ENCODE measurements at regions not wholly inside any gene's neighbourhood (a gene's known extent, or its start where the extent isn't known, plus 50 kb on each side); places are given as distances from the start of the nearest gene placed in this dataset.
A peak's percentile ranks its signal among the peaks of the same experiment; 100 is the strongest.

DNA sequence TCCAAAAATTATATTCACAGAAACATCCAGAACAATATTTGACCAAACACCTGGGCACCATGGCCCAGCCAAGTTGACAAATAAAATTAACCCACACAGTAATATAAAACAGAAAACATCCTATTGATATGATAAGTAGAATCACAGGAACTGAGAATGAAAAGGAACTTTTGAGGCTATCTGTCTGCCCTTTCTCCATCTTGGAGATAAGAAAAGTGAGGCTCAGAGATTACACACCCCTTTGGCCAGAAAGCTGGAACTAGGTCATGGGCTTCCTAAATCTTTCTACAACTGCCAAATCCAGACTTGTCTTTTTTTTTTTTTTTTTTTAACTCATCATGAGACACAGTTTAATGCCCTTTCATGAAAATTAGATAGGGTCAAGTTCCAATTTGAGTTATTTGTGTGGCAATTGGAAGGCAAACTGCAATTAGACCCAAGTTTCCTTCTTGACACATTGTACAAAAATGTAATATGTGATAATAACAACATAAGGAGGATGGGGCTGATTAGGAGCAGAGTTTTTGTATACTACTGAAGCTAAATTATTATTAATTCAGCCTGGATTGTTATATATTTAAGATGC is 137.2 kb downstream of the RPL22L1 start:
- DNase-seq (ENCODE audit: low read depth), result no peak

DNA sequence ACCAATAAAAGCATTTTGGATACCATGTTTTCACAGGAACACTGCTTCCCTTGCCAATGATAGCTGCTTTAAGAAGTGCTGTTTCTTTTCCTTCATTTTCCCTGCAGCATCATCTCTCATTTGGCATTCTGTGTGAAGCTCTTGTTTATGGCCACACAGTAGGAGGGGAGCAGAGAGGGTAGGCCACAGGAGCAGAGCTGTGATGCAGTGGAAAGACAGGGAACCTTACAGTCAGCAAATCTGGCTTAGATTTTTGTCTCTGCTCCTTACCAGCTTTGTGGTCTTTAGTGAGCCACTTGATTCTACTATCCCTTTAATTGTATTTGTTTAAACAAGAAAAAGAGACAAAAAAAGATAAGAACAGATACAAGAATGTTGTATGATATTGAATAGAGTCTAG is 138.7 kb downstream of the RPL22L1 start:
- DNase-seq (ENCODE audit: low read depth), result no peak

DNA sequence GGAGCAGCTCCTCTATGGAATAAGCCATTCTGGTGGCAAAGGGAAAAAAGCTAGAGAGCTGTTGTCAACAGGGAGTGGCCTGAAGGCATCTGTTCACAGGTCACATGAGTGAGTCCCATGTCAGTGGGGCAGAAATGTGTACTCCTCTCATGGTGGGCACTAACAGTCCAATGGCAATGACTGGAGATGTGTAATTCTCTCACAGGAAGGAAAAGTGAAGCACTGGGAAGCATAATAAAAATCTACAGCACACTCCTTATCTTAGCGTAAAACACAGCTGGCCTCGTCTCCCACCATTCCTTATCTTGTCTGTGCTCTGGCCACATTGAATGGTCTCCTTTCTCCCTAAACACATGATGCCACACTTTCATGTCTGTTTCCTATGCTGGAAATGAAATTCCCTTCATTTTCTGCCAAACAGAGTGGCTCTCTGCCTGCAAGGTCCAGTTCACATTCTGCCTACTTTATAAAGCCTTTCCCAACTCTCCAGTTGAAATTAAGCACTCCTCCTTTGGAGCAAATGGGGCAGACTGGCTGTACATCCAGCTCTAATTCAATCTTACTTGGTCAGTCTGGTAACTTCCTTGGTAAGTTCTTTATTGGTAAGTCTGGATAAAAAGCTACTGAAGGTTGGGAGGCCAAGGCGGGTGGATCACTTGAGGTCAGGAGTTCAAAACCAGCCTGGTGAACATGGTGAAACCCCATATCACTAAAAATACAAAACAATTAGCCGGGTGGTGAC is 139.8 kb downstream of the RPL22L1 start:
- DNase-seq (ENCODE audit: low read depth), result no peak

DNA sequence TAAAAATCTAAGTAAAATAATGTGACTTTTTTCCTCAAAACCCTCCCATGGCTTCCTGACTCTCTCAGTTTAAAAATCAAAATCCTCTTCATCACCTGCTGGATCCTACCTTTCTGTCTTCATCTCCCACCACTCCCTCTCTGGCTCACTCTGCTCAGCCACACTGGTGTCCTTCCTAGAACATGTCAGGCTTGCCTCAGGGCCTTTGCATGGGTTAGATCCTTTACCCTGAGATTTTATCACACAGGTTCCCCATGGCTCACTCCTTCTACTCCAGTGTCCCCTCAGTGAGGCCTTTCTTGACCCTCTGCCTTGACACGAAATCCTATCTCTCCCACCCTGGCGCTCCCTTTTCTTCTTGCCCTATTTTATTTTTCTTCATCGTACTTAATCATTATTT is 141.8 kb downstream of the RPL22L1 start:
- no peak for DNase-seq (ENCODE audit: low read depth)

DNA sequence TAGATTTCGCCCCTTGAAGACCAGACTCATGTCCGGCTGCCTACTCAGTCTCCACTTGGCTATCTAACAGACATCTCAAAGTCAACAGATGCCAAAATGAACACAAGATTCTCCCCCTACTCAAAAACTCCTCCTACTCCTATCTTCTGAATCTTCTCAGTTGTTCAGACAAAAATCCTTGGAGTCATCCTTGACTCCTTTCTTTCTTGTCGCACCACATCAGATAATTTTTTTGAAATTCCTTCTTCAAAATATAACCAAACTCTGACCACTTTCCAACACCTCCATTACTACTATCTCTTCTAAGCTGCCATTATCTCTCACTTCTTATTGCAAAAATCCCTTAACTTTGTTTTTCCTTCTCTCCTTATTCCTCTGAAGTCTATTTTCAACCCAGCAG is 141.9 kb upstream of the SLC7A14 start:
- DNase-seq (ENCODE audit: low read depth), result no peak

DNA sequence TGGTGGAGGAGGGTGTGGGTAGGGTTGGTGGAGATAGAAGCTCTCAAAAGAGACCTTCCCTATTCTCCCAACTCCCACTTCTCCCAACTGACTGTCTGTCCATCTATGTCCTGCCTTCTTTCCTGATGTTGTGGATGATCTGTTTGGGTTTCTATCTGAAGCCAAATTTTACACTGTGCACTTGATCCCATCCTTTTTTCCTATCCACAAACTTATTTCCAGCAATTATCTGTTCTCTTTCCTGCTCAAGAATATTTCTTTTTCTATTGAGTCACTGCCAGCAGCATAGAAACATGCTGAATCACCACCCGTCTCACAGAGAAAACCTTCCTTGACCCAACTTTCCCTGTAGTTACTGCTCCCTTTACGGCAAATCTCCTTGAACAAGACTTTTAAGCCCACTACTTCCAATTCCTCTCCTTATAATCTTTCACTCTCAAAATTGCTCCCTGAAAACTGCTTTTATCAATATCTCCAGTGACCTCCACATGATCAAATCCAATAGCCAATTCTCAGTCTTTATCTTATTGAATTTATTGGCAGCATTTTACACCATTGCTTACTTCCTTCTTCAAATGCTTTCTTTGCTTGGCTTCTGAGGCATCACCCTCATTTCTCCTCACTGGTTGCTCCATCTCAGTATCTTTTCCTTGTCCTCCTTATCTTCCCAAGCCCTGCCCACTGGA is 141.2 kb upstream of the SLC7A14 start:
- DNase-seq (ENCODE audit: low read depth), result peak; percentile 95

DNA sequence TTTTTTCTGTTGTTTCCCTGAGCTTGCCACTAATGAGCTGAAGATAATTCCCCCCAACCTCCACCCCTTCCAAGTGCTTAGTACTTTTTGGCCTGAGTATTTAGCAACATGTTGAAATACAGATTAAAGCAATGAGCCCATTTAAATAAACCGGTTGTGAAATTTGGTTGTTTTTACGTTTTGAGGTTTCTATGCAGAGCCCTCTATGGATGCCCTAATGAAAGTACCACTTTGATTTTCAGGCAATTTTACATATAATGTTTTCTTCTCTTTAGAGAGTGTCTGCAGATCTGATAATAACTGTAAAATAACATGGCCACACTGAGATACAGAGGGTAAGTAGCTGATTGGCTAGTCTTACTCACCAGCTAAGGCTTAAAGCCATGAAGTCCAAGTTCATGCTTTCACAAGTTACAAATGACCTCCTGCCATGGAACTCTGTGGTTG is 139.4 kb upstream of the SLC7A14 start:
- DNase-seq (ENCODE audit: low read depth), result no peak

DNA sequence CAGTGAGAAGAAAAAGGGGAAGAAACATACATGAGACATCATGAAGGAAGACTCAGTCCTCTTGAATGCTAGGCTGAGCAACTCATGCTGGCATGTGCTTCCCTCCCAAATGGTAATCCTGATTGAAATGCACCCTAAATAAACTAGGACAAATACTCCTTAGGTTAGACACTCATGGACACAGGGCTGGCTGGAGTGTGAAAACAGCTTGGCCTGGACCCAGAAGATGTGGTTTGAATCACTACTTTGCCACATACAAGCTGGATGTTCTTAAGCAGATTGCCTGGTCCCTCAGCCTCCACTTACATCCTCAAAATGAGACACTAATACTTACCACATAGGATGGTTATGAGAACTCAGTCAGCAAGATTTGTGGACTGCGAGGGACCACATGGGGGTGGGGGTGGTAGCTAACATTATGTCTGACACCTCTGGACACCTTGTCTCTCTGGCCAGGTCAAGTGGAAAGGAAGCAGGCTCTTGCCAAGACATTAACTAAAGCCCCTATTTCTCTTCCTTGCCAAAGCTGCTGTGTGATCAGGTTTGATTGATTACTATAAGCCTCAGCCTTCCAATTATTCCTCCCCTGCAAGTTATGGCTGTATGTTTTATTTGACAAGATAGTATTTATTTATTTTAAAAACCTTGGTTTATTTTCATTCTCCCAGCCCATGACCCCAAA is 138.9 kb upstream of the SLC7A14 start:
- DNase-seq (ENCODE audit: low read depth), result peak; percentile 73

DNA sequence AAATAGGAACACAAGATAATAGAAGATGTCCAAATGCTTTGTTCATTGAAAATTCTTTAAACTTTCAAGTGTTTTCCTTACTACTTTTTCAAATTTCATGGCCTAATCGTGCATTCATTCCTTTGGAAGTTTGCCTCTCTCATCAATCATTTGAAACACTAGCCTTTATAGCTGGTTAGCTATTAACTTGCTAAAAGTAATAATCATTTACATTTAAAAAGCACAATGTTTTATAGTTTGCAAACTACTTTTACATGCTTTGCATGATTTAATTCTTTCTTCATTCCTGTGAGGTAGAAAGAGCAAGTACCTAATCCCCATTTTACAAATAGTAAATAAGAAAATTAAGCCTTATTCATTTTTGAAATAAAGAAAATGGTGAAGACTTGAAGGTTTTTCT is 137.4 kb upstream of the SLC7A14 start:
- DNase-seq (ENCODE audit: low read depth), result no peak

DNA sequence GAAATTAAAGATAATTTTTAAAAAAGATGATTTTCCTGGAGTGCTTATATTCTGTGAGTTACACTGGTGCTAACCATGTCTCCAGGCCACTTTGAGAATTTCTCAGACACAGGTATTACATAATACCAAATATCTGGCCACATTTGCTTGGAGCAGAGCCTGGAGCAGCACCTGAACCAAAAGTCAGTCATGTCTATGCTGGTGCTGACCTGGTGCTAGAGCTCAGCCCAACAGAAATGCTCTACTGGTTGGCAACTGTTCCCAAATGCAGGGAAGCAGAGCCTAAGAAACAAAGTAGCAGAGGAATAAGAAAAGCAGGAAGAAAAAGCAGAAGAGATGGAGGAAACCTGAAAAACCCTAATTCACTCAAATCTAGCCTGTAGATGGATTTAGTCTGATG is 135.7 kb upstream of the SLC7A14 start:
- no peak for DNase-seq (ENCODE audit: low read depth)

DNA sequence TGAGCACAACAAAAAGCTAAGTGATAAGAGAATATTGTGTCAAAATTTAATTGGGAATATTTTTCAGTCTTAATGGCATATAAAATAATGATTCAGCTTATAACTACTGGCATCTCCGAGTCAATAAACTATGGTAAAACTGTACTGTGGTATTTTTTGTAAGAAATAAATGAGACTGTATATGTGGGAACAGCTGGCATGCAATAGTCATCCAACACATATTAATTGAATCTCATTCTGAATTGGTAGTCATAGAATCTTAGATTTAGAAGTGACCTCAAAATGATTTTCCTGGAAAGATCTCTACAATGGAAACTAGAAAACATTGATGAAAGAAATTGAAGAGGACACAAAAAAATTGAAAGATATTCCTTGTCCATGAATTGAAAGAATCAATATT is 133.4 kb upstream of the SLC7A14 start:
- DNase-seq (ENCODE audit: low read depth), result no peak

DNA sequence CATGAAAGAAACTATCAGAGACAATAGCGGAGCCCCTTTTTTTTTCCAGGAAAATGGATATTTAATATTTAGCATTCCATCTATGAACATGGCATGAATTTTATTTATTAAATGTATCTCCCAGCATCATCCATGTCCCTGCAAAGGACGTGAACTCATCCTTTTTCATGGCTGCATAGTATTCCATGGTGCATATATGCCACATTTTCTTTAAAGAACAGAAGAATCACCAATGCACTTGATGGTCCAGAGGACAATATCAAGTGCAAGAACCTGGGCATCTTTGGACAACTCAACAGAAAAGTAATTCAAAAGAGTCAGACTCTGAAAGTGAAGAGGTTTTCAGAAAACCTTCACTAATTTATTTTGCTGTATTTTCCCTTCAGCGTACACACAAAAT is 133.0 kb upstream of the SLC7A14 start:
- no peak for DNase-seq (ENCODE audit: low read depth)

DNA sequence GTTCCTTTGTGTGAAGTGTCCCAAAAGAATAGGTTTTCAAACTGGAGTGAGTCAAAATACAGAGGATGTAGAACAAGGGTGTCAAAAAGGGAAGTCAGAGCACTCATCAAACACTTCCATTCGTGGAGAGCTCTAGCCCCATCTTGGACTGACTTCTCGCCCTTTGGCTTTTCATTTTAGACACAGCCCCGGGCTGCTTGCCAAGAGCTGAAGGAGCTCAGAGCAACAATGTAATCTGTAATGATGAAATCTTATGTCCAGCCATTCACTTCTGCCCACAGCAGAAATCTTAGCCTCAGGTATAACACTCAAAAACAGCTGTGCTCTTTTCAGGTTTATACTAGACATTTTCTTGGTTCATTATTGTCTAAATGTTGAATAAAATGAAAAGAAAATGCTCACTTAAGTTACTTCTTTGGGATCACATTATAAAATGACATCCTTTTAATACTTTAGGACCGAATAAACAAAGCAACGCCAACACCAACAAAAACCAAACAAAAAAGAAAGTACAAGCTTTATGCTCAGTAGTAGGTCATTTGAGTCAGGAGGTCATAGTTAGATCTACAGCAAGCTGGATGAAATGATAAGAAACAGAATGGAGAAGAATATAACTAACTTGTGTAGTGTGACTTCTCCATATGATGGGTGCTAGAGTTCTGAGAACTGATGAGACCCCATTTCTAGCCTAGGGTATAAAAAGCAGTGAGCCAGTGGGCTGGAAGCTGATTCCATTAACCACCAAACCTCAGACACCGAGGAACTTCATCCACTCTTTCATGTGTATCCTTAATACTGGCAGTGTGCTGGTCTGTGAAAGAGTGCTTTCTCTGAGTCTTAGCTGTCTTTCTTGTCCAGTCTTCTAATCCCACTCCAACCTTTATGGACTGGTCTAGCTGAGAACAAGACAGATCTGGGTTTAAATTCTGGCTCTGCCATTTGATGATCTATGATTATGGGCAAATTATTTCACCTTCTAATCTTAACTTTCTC is 131.8 kb upstream of the SLC7A14 start:
- no peak for DNase-seq (ENCODE audit: low read depth)

DNA sequence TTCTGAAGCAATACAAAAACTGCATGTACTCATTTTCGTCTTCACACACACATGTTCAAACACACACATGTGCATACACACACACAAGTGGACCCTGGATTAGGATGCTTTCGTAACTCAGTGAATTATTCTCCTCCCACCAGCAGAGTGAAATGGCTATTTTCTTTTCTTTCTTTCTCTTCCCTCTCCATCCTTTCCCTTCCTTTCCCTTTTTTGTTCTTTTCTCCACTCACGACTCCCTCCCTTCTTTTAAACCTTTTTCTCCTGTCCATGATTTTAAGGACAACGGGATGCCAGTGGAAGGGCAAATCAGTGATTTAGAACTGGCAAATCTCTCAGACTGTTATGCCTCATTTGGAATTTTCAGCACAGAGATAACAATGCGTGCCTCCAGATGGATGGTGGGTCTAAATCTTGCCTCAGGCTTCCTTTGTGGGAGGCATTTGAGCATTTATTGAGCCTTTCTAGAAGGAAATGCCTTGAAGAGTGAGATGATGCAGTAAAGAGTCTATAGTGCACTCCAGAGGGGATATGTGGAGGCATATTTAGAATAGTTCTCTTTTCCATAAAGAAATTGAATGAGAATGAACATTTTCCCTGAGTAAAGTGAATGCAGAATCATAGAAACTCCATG is 130.4 kb upstream of the SLC7A14 start:
- no peak for DNase-seq (ENCODE audit: low read depth)

DNA sequence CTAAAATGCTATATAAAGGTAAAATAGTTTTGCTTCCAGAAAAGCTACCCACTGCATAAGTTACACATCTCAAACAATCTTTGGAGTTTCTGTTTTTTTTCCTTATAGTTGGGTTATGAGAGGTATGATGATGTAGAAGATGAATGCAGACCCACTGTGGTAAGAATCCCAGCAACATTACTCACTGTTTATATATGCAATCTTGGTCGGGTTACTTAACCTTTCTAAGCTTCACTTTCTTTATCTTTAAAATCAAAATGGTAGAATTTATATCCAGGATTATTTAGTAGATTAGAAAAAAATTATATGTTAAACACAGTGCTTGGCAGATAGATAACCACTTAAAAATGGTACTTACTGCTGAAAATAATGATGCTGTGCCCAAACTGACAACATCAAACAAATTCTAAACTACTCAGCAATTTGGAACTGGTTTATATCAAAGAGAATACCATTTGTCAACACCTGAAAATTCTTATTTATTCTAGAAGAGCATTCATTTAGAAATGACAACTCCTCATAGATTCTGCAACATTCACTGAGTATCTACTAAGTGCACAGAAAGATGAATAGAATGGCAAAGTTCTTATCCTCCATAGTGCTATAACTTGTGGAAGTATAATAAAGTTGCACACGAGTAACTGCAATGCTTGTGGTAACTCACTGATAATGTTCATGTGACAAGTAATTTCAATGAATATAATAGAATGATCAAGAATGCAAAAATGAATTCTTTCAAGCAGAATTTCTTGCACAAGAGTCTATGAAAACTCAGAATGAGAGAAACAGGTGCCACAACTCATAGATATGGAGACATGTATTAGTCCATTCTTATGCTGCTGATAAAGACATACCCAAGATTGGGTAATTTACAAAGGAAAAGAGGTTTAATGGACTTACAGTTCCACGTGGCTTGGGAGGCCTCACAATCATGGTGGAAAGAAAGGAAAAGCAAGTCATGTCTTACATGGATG is 129.0 kb upstream of the SLC7A14 start:
- peak; percentile 81 for DNase-seq (ENCODE audit: low read depth)

DNA sequence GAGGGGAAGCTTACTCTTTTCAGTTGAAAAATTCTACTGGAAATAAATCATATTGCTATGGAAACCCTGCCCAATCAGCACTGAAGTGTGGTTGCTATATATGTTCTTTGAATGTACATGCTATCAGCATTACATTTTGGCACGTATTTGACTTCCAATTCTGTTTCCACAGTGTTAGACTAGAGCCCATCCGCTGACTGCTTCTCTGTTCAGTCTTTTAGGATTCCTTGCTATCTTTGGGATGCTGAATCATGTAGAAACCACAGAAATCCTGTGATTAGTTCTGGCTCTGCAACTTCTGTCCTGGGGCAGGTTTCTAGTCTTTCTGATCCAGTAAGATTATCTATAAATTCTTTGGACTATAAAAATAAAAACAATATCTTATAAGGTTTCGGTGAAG is 128.2 kb upstream of the SLC7A14 start:
- peak; percentile 78 for DNase-seq (ENCODE audit: low read depth)

DNA sequence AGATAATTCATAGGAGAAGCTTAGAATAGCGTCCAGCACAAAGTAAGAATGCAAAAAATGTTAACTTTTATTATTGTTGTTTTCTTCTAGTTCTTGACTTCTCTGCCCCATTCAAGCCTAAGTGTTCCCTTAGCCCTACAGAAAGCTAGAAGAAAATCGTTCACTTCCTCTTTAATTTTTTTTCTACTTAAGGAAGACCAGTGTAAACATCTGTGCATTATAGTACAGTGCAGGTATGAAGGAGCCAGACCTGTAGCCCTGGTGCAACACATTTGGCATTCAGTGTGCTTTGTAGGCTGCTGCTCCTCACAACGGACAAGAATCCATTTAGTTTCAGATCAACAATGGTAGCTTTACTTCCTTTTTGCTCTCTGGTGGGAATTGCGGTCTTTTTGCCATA is 127.8 kb upstream of the SLC7A14 start:
- DNase-seq (ENCODE audit: low read depth), result no peak

DNA sequence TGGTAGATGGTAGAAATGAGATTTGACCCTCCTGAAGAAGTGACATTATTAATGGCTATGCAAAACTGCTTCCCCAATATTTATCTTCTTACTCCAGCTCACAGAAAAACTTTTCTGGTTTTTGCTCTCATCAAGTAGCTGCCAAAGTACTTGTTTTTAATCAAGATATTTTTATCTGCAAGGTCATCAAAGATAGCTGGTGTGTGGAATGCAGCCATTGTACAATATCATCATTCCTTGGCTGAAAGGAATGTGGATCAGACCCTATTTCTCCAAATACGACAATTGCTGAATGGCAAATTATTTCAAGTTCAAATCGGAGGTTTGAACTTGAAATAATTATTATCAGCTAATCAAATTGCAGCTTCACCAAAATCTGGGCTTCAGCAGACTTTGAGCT is 126.9 kb upstream of the SLC7A14 start:
- no peak for DNase-seq (ENCODE audit: low read depth)

DNA sequence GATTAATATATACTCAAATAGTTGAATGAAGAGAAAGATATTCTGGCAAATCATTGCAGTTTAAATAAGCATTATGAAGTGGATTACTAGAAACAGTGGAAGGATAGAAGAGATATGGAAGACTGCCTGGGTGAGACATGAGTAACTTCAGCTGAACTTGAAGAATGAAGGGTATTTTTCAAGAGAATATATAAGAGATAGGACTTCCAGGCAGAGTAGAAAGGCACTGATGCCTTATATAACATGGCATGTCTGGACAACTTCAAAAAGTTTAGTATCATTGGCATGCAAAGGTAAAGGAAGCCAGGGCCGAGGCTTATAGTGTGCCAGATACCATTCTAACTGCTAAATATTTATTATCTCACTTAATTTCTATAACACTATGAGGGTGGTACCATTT is 126.5 kb upstream of the SLC7A14 start:
- no peak for DNase-seq (ENCODE audit: low read depth)

Measured in HT1080 (cell line).